ENCODE measurements at regions not wholly inside any gene's neighbourhood (a gene's known extent, or its start where the extent isn't known, plus 50 kb on each side); places are given as distances from the start of the nearest gene placed in this dataset.

- TF ChIP-seq CTCF (IDR thresholded peaks at IDR 0.05) (no peak), POLR2A (IDR thresholded peaks at IDR 0.05) (no peak)
These were observed 463.2 kb downstream of the MAT2B start for GRCh38 chr5:163968651-163969050.

Data from thyroid gland (tissue), 4 donors.